ENCODE measurements at regions not wholly inside any gene's neighbourhood (a gene's known extent, or its start where the extent isn't known, plus 50 kb on each side); places are given as distances from the start of the nearest gene placed in this dataset.

DNA sequence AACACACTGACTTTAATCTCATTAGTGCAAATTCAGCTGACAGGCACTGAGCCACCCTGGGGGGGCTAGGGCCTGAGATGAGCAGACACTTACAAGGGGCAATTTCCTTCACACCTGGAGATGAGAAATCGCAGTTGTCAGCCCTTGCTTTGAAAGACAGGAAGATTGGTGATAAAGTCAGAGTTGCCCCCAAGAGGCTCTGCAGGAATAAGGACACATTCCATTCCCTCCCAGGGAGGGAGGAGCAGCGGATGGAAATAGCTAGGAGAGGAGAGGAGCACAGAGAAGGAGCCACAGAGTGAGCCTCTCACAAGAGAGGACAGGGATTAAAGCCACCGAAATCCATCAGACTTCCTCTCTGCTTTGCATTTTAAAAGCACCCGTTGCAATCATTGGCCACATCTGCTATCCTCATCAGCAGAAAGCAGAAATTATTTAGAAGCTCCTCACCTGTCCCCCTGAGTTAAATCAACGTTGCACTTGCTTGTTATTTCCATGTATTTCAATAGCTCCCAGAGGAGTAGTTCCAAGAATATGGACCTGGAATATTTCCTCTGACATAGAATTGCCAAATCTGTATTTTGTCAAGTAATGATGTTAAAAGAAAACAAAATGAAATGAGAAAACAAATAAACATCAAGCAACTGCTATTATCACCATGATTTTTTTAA lies 213.7 kb downstream of the BARX2 start:
- ATAC-seq (ENCODE audit: poor library complexity) (no peak), DNase-seq (no peak)
- intact Hi-C loops (cut with DNase I), result no loop called here

DNA sequence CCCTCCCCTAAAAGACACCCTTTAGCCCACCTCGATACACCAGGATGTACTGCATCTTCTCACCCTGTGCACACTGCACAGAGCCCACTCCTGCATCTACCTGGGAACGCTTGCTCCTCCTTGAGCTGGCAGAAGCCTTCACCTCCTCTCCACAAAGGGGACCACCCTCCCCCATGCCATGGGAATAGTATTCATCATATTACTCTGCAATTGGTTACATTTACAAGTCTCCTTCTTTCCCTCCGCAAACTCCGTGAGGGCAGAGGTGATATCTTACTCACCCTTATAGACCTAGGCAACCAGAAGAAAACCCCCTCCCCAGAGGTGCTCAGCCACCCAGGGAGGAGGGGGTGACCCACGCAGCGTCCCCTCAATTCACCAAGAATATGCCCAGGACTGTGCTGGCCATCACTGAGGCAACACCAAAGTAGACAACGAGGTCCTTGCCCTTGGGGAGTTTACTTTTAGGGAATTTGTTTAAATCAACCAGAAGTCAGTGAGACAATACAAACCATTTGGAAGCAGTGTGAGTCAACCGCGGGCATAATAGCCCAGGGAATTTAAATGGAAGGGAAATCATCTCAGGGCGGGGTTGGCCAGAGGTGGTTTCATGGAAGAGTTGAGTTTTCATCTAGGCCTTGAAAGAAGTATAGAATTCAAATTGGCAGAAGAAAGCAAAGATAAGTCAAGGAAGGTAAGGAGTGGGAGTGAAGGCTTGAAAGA lies 214.5 kb downstream of the BARX2 start:
- intact Hi-C loops (cut with DNase I), result no loop called here
- DNase-seq (no peak), ATAC-seq (ENCODE audit: poor library complexity) (no peak)

GRCh38 chr11:129590753-129591475 lies 215.3 kb downstream of the BARX2 start:
- intact Hi-C loops (cut with DNase I), result no loop called here
- ATAC-seq (ENCODE audit: poor library complexity) (no peak), DNase-seq (no peak)

- DNase-seq (no peak), ATAC-seq (ENCODE audit: poor library complexity) (no peak)
- intact Hi-C loops (cut with DNase I), result no loop called here
Observed at GRCh38 chr11:129591527-129591926, 215.9 kb downstream of the BARX2 start.

GRCh38 chr11:129592191-129592590 lies 216.5 kb downstream of the BARX2 start:
- intact Hi-C loops (cut with DNase I), result no loop called here
- no peak for ATAC-seq (ENCODE audit: poor library complexity)
- no peak for DNase-seq

DNA sequence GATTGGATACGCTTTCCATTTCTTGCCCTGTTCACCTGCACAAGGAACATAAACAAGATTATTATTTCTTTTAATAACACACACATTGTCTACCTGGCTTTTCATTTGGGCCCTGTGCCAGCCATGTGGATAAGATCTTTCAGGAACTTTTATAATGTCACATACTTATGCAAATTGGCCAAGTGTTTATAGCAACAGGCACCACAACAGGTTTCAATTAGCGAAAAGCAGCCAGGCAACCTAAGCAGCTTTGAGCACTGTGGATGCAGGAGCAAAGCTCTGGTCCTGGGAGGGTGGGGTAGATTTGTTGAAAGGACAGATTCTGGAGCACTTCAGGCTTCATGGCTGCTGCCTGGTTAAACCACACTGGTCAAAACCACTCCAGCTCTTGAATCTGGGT lies 217.4 kb downstream of the BARX2 start:
- DNase-seq, result no peak
- no peak for ATAC-seq (ENCODE audit: poor library complexity)
- intact Hi-C loops (cut with DNase I), result no loop called here

GRCh38 chr11:129595038-129595962 lies 219.7 kb downstream of the BARX2 start:
- intact Hi-C loops (cut with DNase I), result no loop called here
- DNase-seq, result no peak
- no peak for ATAC-seq (ENCODE audit: poor library complexity)

- intact Hi-C loops (cut with DNase I), result no loop called here
- no peak for ATAC-seq (ENCODE audit: poor library complexity)
- no peak for DNase-seq
Observed at GRCh38 chr11:129596351-129596750, 219.3 kb upstream of the TMEM45B start.

DNA sequence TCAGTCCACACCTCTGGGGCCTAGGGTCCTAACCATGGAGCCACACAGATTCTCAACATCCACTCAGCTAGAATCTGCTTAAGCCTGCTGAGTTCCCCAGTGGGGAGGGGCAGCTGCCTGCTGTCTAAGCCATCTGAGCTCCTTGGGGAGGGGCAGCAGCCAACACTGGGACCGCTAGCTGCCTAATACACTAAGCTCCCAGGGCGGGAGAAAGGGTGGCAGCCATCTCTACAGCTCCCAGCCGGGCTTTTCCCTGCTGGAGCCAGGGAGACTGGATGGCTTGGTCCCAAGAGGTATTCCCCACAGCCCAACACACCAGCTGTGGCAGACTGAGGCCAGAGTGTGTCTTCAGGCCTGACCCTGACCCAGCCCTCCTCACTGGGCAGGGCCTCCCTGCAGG lies 217.3 kb upstream of the TMEM45B start:
- DNase-seq, result no peak
- no peak for ATAC-seq (ENCODE audit: poor library complexity)
- intact Hi-C loops (cut with DNase I), result no loop called here

GRCh38 chr11:129605815-129606214 lies 209.8 kb upstream of the TMEM45B start:
- ATAC-seq (ENCODE audit: poor library complexity), result no peak
- no peak for DNase-seq
- intact Hi-C loops (cut with DNase I), result no loop called here

DNA sequence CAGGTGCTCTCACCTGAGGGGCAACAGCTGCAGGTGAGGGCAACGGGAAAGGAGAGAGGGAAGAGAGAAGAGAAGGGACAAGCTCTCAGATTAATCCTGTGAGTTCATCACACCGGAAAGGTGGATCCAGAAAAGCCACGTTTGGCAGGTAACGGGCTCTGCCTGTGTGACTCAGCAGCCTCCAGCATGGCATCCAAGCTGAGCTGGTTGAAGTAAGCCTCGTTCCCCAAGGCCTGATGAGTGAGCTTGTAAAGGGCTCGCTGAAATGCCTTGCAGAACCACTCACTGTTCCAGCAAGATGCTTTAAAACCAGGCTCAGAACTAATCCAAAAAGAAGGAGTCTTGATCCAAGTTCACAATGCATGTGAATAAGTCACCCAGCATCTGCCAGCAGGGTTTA lies 206.9 kb upstream of the TMEM45B start:
- ATAC-seq (ENCODE audit: poor library complexity), result no peak
- DNase-seq, result no peak
- intact Hi-C loops (cut with DNase I), result no loop called here

- DNase-seq (no peak), ATAC-seq (ENCODE audit: poor library complexity) (no peak)
- intact Hi-C loops (cut with DNase I), result no loop called here
Observed at GRCh38 chr11:129610125-129610524, 205.5 kb upstream of the TMEM45B start.

- intact Hi-C loops (cut with DNase I), result no loop called here
- DNase-seq (no peak), ATAC-seq (ENCODE audit: poor library complexity) (no peak)
Observed at GRCh38 chr11:129610545-129610944, 205.1 kb upstream of the TMEM45B start.

DNA sequence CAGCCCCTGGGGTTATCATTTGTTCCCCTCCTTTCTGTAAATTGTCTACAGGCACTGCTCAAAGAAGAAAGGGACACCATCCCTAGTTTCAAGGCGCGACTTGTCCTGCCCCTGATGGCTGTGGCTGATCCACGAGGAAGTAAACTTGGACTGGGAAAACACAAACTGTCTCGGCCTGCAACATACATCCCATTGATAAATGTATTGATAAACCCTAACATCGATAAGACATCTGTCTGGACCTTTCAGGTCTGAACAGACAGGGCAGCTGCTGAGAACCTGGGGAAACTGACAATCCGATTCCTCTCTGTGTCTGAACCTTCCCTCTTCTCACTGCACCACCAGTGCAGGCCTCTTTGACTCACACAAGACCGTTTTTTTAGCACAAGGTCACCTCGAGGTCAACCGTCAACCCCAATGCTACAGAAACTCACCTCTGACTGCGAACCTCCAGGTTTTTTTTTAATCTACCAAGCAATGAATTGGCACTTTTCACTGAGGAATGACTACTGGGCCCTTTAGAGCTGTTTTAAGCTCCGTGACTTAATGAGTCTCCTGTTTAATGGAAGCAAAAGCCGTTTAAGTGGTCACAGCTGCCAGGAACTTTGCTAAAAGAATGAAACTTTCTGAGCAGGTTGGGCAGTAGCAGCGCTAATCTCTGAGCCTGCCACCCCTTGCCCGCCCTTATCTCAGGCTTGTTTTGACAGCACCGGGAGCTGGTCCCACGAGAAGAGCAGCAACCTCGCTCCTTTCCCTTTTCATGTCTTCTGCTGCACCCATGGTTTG lies 203.8 kb upstream of the TMEM45B start:
- ATAC-seq (ENCODE audit: poor library complexity), result no peak

GRCh38 chr11:129612447-129612961 lies 203.1 kb upstream of the TMEM45B start:
- ATAC-seq (ENCODE audit: poor library complexity), result no peak
- DNase-seq, result no peak
- intact Hi-C loops (cut with DNase I), result no loop called here

More for the DNA sequence above, 203.8 kb upstream of the TMEM45B start:
- no peak for DNase-seq
- intact Hi-C loops (cut with DNase I), result no loop called here

DNA sequence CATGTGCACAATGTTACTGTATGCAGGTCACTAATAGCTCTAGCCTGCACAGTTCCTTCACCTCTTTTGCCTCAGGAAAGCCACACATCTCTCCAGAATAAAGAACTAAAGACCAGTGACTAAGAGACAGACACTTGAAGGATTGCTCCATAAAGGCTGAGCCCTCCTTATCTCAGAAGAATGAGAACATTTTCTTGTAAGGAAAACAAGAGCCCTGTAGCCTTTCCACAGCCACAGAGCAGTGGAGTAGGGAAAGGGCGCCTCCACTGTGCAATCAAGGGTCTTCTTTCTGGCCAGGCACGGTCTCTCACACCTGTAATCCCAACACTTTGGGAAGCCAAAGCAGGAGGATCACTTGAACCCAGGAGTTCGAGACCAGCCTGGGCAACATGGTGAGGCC lies 202.6 kb upstream of the TMEM45B start:
- intact Hi-C loops (cut with DNase I), result no loop called here
- DNase-seq, result no peak
- ATAC-seq (ENCODE audit: poor library complexity), result no peak

DNA sequence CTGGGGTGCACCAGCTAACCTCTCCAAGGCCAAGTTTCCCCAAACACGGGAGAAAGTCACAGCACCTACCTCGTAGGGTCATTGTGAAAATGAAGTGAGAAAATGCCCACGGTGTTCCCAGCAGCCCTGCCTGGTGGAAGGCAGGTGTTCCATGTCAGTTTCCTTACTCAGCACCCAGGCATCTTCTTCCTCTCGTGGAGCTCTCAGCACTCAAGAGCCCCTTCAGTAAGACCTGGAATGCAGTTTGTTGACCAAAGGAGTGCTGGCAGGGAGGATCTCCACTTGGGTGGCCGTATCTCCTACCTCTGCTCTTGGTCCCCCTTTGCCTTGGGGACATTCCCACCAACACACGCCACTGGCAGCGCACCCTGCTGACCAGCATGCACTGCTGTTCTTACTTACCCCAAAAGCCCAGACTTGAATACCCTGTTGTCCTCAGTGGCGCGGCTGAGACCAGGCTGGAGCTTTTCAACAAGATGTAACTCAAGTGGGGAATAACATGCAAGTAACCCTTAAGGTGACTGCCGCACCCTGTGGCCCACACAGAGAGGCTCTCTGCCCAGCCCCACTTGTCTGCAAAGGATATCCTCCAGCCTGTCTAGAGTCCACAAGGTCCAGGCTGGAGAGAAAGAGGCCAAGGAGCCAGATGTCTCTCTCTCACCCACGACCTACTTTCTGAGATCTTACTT lies 201.2 kb upstream of the TMEM45B start:
- intact Hi-C loops (cut with DNase I), result no loop called here
- DNase-seq (no peak), ATAC-seq (ENCODE audit: poor library complexity) (no peak)
